IMR-90 (cell line): ENCODE measurements at regions not wholly inside any gene's neighbourhood (a gene's known extent, or its start where the extent isn't known, plus 50 kb on each side); places are given as distances from the start of the nearest gene placed in this dataset.

Experiments
- BHLHE40 ChIP-seq: fragments of 150-350 bp; IDR thresholded peaks from 2 replicates; pipeline ENCODE4 v1.6.1; 2016; ENCODE audit warnings: mild to moderate bottlenecking, low read depth, low read length
- CEBPB ChIP-seq: IDR thresholded peaks from 2 replicates; pipeline ENCODE4 v1.6.1; 2012; ENCODE audit warnings: low read depth, low read length, improper control_type of control experiment
- CHD1 ChIP-seq: IDR thresholded peaks from 2 replicates; pipeline ENCODE4 v1.6.1; 2012; ENCODE audit warnings: low read depth, low read length, improper control_type of control experiment
- FOS ChIP-seq: fragments of 150-350 bp; IDR thresholded peaks from 2 replicates; pipeline ENCODE4 v1.6.1; 2016; ENCODE audit warnings: low read depth, low read length
- MAFK ChIP-seq: IDR thresholded peaks from 2 replicates; pipeline ENCODE4 v1.6.1; 2012; ENCODE audit warnings: low read depth, low read length, improper control_type of control experiment
- MAZ ChIP-seq: IDR thresholded peaks from 2 replicates; pipeline ENCODE4 v1.6.1; 2012; ENCODE audit warnings: low read depth, mild to moderate bottlenecking, low read length, improper control_type of control experiment, moderate library complexity, borderline replicate concordance
- MXI1 ChIP-seq: IDR thresholded peaks from 2 replicates; pipeline ENCODE4 v1.6.1; 2012; ENCODE audit warnings: low read depth, mild to moderate bottlenecking, low read length, moderate library complexity, borderline replicate concordance
- POLR2A ChIP-seq: IDR thresholded peaks from 2 replicates; pipeline ENCODE4 v1.6.1; 2012; ENCODE audit warnings: mild to moderate bottlenecking, low read depth, low read length
- RAD21 ChIP-seq: IDR thresholded peaks from 2 replicates; pipeline ENCODE4 v1.6.1; 2012; ENCODE audit warnings: low read length, improper control_type of control experiment
- RFX5 ChIP-seq: IDR thresholded peaks from 2 replicates; pipeline ENCODE4 v1.8.0; 2012; ENCODE audit warnings: low read depth, mild to moderate bottlenecking, low read length, moderate library complexity
- SMC3 ChIP-seq: fragments of 150-350 bp; IDR thresholded peaks from 2 replicates; pipeline ENCODE4 v1.6.1; 2016; ENCODE audit warnings: low read depth, mild to moderate bottlenecking, antibody characterized with exemption, low read length, moderate library complexity
- TF ChIP-seq, protein P1 (sequence below): fragments of 150-350 bp; IDR thresholded peaks from 2 replicates; pipeline ENCODE4 v1.6.1; 2017; ENCODE audit warnings: mild to moderate bottlenecking, antibody characterized with exemption, low read length, low read depth
- TF ChIP-seq, protein P2 (sequence below): conservative IDR thresholded peaks from 2 replicates; pipeline ENCODE4 v1.5.1; 2012; ENCODE audit warnings: mild to moderate bottlenecking, low read depth, low read length, improper control_type of control experiment
- TF ChIP-seq, protein P3 (sequence below): fragments of 150-350 bp; IDR thresholded peaks from 2 replicates; pipeline ENCODE4 v1.6.1; 2016; ENCODE audit warnings: low read depth, mild to moderate bottlenecking, low read length, moderate library complexity, borderline replicate concordance

DNA sequence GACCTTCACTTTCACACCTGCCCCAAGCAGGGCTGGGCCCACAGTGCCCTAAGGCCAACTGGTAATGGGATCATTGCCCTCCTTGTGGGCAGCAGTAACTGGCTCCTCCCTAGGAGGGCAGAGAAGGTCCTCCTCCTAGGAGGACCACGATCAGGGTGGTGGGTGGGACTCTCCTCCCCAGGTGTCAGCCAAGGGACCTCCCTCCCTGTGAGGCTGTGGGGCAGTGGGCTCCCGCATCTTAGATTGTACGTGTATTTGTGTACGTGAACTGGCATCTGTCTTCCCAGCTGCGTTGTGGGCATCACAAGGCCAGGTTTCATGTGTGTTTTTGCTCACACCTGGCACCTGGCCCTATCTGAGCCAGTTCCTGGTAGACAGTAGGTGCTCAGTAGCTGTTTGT is 111.8 kb downstream of the SOX1 start:
- TF ChIP-seq MXI1, result no peak
- TF ChIP-seq, protein P1, sequence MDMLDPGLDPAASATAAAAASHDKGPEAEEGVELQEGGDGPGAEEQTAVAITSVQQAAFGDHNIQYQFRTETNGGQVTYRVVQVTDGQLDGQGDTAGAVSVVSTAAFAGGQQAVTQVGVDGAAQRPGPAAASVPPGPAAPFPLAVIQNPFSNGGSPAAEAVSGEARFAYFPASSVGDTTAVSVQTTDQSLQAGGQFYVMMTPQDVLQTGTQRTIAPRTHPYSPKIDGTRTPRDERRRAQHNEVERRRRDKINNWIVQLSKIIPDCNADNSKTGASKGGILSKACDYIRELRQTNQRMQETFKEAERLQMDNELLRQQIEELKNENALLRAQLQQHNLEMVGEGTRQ, result no peak
- TF ChIP-seq, protein P2, sequence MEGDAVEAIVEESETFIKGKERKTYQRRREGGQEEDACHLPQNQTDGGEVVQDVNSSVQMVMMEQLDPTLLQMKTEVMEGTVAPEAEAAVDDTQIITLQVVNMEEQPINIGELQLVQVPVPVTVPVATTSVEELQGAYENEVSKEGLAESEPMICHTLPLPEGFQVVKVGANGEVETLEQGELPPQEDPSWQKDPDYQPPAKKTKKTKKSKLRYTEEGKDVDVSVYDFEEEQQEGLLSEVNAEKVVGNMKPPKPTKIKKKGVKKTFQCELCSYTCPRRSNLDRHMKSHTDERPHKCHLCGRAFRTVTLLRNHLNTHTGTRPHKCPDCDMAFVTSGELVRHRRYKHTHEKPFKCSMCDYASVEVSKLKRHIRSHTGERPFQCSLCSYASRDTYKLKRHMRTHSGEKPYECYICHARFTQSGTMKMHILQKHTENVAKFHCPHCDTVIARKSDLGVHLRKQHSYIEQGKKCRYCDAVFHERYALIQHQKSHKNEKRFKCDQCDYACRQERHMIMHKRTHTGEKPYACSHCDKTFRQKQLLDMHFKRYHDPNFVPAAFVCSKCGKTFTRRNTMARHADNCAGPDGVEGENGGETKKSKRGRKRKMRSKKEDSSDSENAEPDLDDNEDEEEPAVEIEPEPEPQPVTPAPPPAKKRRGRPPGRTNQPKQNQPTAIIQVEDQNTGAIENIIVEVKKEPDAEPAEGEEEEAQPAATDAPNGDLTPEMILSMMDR, result no peak
- TF ChIP-seq POLR2A, result no peak
- TF ChIP-seq MAFK, result no peak
- TF ChIP-seq CHD1, result no peak
- TF ChIP-seq RFX5, result no peak
- TF ChIP-seq MAZ, result no peak
- no peak for TF ChIP-seq FOS
- no peak for TF ChIP-seq CEBPB
- TF ChIP-seq SMC3, result no peak
- TF ChIP-seq BHLHE40, result no peak
- TF ChIP-seq RAD21, result no peak
- TF ChIP-seq, protein P3, sequence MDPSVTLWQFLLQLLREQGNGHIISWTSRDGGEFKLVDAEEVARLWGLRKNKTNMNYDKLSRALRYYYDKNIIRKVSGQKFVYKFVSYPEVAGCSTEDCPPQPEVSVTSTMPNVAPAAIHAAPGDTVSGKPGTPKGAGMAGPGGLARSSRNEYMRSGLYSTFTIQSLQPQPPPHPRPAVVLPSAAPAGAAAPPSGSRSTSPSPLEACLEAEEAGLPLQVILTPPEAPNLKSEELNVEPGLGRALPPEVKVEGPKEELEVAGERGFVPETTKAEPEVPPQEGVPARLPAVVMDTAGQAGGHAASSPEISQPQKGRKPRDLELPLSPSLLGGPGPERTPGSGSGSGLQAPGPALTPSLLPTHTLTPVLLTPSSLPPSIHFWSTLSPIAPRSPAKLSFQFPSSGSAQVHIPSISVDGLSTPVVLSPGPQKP, result no peak
